Brain microvascular endothelial cell (primary cell): ENCODE measurements at regions not wholly inside any gene's neighbourhood (a gene's known extent, or its start where the extent isn't known, plus 50 kb on each side); places are given as distances from the start of the nearest gene placed in this dataset.

Source experiments
- DNase-seq: peaks from one replicate; pipeline ENCODE4 v3.0.0-alpha.2; 2020
- H3K27ac ChIP-seq: fragments of 250-450 bp; sonication (Bioruptor Pico); 2 replicates; pipeline ENCODE4 v1.5.1; 2020; ENCODE audit warnings: mild to moderate bottlenecking, moderate library complexity
- H3K27me3 ChIP-seq: fragments of 250-450 bp; sonication (Bioruptor Pico); replicated peaks from 2 replicates; pipeline ENCODE4 v1.5.1; 2020; ENCODE audit warnings: mild to moderate bottlenecking
- H3K36me3 ChIP-seq: fragments of 250-450 bp; sonication (Bioruptor Pico); replicated peaks from 2 replicates; pipeline ENCODE4 v1.5.1; 2020; ENCODE audit warnings: mild to moderate bottlenecking
- H3K4me3 ChIP-seq: 2 replicates; pipeline ENCODE4 v1.5.1; 2011; ENCODE audit warnings: low read depth, mild to moderate bottlenecking, control low read depth, low read length, moderate library complexity
- CTCF ChIP-seq: IDR thresholded peaks from 2 replicates; pipeline ENCODE4 v1.5.1; 2011; ENCODE audit warnings: low read depth, mild to moderate bottlenecking, moderate library complexity, low read length, control low read depth, inconsistent platforms; ENCODE audit errors: missing control alignments
- in situ Hi-C: cut with HindIII; loops from 2 replicates; pipeline ENCODE4 v1.10.0; 2017; ENCODE audit warnings: low sequenced_read_pairs, low pct_ligation_motif_present

GRCh38 chr2:3132466-3132865 lies 245.2 kb downstream of the EIPR1 start:
- Histone ChIP-seq H3K4me3 (no peak overlapping the region), H3K36me3 (no peaks in the 10 kb centered on the region), H3K27me3 (no peaks in the 10 kb centered on the region), H3K27ac (no peak overlapping the region)
- in situ Hi-C loops = no loop called here
- TF ChIP-seq CTCF = no peak
- DNase-seq = no peak

GRCh38 chr2:3131636-3132326 lies 245.8 kb downstream of the EIPR1 start:
- no peak for DNase-seq
- Histone ChIP-seq H3K27me3 (no peaks in the 10 kb centered on the region), H3K36me3 (no peaks in the 10 kb centered on the region), H3K27ac (no peak overlapping the region), H3K4me3 (no peak overlapping the region)
- no peak for TF ChIP-seq CTCF
- in situ Hi-C loops = no loop called here

- Histone ChIP-seq H3K4me3 (no peak overlapping the region), H3K27me3 (no peaks in the 10 kb centered on the region), H3K36me3 (no peaks in the 10 kb centered on the region), H3K27ac (no peak overlapping the region)
- in situ Hi-C loops = no loop called here
- no peak for TF ChIP-seq CTCF
- no peak for DNase-seq
Observed at GRCh38 chr2:3130889-3131635, 246.6 kb downstream of the EIPR1 start.

GRCh38 chr2:3130444-3130843 lies 247.2 kb downstream of the EIPR1 start:
- Histone ChIP-seq H3K27me3 (no peaks in the 10 kb centered on the region), H3K4me3 (no peak overlapping the region), H3K27ac (no peak overlapping the region), H3K36me3 (no peaks in the 10 kb centered on the region)
- in situ Hi-C loops = no loop called here
- no peak for DNase-seq
- TF ChIP-seq CTCF = no peak

- no peaks in the 10 kb centered on the region for H3K27me3 ChIP-seq
- in situ Hi-C loops = no loop called here
- TF ChIP-seq CTCF = no peak
- no peak for DNase-seq
- H3K4me3 ChIP-seq = no peak overlapping the region
- no peak overlapping the region for H3K27ac ChIP-seq
- no peaks in the 10 kb centered on the region for H3K36me3 ChIP-seq
Observed at GRCh38 chr2:3129867-3130266, 247.8 kb downstream of the EIPR1 start.
